Hematopoietic multipotent progenitor cell (in vitro differentiated cells): ENCODE measurements at regions not wholly inside any gene's neighbourhood (a gene's known extent, or its start where the extent isn't known, plus 50 kb on each side); places are given as distances from the start of the nearest gene placed in this dataset.

Experiments used
- DNase-seq, 3 donors: peaks; one replicate each; pipeline ENCODE4 v3.0.0-alpha.2; 2011 to 2015; ENCODE audit warnings: low read depth in 2 of 3, low spot score in 2 of 3

DNA sequence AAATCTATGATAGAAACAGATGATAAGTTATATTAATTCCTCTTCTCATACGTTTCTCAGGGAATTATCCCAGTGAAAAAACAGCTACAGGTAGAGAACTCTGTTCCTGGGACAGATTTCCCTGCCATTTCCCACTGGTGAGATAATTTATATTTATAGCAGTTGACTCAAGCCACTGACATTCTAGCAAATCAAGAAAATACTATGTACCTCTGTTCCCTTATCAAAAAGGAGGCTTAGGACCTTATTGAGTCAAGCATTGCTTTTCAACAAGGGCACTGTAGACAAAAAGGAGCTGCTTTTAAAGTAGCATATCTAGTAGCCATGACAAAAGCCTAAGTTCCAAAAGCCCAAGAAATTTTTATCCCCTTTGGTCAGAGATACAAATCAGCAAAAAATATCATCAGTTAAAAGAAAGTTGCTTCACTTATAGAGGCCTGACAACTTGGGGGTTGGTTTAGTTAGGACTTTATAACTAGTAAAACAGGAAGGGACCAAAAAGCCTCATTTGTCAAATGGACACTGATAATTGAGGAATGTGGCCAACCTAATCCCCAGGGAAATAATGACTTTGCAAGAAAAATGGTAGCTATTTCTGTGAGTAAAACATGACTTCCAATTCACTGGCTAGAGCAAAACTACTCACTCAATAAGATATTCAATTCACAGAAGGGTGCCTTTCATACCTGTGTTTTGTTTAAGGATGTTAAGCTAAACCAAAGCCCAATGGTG, 652.5 kb downstream of the SLITRK1 start:
- DNase-seq, result no peak

DNA sequence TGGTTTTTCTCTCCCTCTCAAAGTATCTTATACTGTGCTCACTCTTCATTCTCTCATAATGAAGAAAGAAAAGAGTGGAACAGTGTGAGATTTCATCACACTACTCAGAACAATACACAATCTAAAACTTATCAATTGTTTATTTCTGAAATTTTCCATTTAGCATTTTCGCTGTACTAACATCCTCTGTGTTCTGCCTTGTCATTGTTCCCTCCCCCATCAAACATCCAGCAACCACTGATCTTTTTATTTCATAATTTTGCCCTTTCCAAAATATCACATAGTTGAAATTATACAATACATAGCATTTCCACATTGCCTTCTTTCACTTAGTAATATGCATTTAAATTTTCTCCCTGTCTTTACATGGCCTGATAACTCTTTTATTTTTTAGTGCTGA, 658.7 kb downstream of the SLITRK1 start:
- no peak for DNase-seq

DNA sequence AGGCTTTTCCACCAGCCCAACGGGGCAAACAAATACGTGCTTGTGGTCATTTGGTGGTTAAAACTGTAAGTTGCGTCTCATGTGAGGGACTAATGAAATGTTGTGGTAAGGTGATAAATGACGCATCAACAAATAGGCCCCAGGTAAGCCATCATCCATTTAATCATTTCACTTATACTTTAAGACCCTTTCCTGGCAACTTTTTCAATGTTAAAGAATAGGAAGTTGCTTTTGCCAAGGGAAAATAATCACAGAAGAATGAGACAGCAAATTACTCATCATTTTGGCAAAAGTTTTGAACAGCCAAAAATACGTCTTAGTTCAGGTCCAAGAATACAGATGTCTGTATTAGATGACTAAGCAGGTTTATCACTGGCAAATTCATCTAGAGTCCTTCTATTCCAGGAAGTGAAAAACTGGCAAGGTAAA, 660.4 kb downstream of the SLITRK1 start:
- DNase-seq, result peak in 2 of 3 donors; percentile 5 to 54

DNA sequence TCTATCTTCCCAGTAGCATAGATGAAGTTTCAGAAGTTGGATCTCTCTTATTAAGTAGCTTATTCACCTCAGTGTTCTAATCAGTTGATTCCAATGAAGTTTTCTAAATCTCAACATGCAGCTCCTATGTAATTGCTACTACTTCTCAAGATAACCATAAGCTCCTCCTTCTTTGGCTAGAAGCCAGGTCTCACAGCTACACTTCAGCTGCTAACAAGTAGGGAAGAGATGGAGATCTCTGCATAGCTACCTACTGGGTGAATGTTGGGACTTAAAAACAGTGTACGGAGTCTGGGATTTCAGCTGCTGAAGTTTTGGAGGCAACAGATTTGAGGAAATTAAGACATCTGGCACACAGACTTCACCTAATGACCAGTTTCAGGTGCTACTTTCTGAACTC, 661.0 kb downstream of the SLITRK1 start:
- DNase-seq, result peak in 2 of 3 donors; percentile 2 to 21

DNA sequence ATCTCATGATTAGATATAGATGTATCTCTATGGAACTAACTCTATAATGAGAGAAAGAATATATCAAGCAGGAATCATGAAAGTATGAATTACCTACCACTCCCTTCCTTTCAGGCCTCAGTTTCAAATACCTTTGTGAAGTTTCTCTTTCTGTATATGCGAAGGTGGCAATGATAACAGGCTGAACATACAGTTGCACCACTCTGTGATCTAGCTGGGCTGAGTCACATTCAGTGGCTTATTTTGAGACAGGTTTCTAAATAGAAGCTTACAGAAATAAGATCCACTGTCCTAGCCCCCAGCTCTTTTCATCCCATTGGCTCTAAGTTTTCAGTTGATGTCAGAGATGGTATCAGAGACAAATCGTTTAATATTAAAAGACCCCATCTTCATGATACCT, 662.0 kb downstream of the SLITRK1 start:
- DNase-seq, result no peak

DNA sequence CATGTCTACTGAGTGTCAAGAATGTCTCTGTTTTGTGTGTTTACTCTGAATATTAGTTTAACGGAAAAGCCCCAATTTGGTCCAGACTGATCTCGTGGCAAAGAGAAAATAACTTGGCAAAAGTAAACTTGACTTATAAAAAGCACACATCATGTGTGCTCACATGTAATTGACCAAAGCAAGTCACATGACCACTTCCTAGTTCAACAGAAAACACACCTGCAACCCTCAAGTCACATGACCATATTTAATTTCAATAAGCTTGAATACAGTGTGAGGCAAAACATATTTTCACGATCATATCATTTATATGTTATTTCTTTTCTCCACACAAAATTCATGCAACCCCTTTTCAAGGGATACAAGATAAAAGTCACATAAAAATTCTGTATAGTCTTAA, 662.4 kb downstream of the SLITRK1 start:
- DNase-seq, result no peak

DNA sequence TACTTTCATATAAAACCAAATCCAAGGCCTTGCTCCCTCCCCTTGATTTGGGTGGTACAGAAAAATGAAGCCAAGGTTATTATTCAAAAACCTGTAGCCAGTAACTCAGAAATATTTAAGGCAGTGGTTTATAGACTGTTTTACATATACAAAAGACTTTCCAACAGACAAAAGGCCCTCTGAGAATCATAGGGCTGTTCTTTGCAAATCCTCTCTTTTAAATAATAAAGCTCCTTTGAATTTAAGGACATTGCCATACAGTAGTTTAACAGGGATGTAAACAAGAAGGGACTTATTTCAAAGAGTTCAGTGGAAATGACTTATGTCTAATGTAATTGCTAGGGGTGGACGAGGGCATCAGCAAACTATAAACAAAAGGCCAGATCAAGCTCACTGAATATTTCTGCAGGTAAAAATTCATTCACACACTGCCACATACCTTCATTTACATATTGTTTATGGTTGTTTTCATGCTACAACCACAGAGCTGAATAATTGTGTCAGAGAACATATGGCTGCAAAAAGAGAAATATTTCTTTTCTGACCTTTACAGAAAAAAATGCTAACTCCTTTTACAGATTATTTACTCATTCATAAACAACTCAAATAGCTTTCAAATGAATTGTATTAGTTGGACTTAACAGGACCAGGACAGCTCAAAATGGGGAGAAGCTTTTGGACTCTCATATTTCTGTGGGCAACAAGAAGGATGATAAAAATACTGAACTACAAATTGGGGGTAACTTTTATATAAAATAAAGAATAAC, 665.6 kb downstream of the SLITRK1 start:
- no peak for DNase-seq

DNA sequence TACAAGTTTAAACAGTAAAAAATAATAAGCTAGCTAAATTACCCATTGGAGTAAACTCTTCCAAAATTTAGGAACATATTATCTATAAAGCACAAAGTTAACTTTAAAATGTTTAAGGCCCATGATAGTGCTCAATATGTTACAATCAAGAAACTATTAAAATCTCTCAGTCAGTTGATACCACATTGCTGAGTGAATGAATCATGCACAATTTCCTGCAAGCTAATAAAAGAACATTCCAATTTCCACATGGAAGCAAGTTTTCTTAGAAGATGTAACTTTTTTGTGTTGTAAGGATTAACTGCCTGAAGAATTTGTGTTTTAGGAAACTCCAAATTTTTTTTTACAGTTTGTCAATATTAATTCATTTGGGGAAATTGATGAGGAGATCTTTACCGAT, 666.6 kb downstream of the SLITRK1 start:
- no peak for DNase-seq

DNA sequence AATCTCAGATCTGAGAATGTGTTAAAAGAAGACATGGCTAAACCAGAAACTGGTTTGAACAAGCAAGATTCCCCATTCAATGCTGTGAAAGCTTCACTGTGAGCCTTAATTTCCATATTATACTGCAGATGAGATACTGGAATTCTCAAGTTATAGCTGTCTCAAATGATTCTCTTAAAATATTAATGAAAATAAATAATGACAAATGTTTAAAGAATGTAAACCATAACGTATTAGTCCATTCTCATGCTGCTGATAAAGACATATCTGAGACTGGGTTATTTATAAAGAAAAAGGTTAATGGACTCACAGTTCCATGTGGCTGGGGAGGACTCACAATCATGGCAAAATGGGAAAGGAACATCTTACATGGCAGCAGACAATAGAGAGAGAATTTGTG, 667.8 kb downstream of the SLITRK1 start:
- no peak for DNase-seq

DNA sequence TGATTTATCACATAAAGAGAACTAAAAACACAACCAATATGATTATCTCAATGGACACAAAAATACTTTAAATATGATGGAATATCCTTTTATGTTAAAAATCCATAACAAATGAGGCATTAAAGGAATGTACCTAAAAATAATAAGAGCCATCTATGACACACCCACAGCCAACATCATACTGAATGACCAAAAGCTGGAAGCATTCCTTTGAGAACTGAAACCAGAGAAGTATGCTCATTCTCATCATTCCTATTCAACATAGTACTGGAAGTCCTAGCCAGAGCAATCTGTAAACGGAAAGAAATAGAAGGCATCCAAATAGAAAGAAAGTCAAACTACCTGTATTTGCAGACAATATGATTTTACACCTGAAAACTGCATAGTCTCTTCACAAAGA, 671.0 kb downstream of the SLITRK1 start:
- no peak for DNase-seq

DNA sequence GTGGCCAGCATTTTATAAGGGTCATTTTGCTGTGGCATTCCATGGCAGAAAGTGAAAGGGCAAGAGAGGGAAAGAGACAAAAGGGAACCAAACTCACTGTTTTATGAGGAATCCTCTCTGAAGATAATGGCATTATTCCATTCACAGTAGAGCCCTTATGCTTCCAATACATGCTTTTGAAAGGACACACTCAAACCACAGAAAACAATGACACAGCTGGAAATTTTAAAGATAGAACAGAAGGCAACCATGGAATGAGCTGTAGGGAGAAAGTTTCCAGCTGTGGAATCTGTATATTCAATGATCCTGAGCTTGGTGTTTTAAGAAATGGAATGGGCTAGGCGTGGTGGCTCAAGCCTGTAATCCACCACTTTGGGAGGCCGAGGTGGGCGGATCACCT, 677.4 kb downstream of the SLITRK1 start:
- DNase-seq, result no peak

DNA sequence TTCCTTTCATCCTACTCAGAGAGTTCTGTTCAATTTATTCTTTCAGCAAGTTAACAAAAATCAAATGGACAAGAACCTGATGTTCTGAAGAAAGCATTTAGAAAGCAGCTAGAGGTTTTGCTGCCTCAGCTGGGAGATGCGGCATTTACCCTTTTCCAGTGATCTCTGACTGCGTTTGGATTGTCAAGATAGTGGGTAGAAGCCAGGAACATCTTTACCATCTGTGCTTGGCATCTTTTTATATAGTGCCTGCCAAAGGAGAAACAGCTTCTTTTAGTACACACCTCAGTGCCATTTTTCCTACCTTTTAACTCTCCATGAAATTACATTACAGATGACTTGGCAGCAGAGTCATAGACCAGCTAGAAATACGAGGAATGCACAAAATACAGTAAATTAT, 680.8 kb downstream of the SLITRK1 start:
- no peak for DNase-seq

DNA sequence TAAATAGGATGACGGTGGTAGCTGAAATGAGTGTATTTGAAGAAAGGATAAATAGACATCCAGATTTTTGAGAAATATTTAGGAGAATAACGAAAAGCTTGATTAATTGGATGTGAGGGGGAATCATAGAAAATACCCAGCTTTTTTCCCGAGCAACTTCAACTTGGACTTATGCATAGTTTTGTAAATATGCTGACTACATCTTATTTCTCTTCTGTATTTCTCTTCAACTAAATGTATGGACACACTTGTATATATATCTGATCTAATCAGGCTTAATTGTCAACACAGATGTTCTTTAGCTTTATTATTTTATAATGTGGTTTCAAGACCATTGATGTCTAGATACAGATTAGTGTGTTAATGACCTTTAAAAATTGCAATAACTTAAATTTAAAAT, 685.0 kb downstream of the SLITRK1 start:
- no peak for DNase-seq

DNA sequence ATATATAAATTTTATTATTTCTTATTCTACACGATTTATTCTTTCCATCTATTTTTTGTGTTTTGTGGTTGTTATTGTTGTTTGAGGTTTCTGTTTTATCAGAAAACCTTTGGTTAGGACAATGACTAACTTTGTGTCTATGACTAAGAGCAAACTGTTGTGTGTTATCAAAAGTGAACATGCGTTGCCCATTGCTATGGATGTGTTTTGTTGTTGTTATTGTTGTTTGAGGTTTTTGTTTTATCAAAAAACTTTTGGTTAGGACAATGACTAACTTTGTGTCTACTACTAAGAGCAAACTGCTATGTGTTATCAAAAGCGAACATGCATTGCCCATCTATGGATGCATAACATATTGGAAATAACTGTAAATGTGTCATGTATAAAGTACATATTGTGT, 692.3 kb downstream of the SLITRK1 start:
- no peak for DNase-seq

DNA sequence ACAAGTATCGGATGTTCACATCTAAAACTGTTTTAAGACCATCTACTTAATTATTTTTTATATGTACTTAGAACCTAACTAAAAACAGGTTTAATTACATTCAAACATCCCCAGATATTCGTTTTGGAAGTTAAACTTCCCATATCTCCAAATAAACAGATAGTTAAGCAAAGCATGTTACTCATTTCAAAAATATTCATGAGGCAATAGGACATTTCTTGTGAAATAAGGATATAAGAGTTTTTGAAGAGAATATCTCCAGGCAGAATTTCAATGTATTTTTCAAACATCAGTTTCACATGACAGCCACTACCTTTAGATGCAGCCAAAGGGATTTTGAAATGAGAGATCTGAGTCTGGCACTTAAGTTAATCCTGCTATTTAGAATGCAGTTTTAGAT, 697.5 kb downstream of the SLITRK1 start:
- no peak for DNase-seq

DNA sequence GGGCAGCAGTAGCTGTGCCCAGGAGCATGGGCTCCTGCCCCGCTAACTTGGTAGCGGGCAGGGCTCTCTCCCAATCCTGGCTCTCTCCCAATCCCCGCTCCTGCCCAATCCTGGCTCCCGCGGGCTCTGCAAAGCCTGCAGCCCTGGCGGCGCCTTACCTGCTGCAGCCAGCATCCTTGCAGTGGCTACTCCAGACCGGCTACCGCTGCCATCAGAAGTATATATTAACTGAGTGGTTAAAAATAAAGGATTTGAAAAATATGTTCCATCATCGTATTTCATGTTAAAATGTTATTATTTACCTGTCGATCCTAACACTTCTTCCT, 698.2 kb downstream of the SLITRK1 start:
- DNase-seq, result no peak

DNA sequence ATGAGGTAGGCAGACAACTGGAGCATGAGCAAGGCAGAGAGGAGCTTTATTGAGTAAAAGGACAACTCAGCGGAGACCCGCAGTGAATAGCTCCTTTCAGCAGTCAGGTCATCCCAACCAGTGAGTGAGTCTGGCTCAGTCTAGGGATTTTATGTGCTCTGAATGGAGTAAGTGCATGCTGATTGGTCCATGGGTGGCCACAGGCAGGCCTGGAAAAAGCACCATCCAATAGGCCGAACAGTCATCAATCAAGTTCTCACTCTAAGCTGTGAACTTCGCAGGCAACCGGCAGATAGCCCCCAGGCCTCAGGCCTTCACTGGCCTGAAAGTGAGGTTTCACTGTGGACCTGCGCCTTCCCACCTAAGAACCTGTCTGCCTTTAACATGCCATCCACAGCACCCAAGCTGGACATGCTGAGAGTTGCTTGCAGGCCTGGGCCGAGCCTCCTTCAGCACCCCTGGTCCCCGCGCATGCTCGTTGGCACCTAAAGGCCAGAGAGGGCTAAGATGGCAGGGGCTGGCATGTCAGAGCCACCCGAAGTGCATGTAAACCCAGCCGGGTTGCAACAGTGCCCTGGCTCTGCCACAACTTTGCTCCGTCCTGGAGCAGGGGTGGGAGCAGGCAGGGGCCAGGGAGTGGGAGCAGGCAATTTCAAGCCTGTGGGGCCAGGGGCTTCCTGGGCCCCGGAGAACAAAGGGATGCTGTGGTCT, 698.7 kb downstream of the SLITRK1 start:
- no peak for DNase-seq

DNA sequence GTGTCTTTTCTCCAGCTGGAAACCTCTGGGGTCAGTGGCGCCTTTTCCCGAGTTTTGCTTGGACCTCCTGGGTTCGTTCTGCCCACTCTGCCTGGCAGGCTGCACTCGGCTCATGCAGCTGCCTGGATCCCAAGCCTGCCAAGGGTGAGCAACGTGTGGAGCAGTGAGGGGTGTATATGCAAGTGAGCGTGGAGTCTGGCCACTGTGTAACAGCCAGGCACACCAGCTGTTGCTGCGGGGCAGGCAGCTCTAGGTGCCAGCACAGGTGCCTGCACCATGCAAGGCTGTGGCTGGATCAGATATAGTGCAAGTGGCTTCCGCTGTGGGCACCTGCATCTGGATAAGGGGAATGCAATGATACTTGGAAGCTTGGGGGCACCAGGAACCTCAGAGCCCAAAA, 699.4 kb downstream of the SLITRK1 start:
- no peak for DNase-seq

DNA sequence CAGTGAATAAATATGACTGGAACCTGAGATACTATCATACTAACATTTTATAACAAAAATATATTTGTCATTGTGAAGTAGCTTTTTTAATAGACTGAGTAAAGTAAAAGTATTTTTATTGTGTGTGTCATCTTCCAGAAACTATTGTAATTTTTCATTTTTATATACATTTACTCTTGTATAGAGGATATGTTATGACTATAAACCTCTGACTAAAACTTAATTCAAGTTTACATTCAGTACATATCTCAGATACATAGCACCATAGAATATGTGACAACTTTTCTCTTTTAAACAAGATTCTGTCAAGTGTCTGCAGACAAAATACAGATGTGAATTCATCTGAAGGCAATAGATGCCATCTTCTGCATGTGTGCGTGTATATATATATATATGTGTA, 704.3 kb downstream of the SLITRK1 start:
- no peak for DNase-seq

DNA sequence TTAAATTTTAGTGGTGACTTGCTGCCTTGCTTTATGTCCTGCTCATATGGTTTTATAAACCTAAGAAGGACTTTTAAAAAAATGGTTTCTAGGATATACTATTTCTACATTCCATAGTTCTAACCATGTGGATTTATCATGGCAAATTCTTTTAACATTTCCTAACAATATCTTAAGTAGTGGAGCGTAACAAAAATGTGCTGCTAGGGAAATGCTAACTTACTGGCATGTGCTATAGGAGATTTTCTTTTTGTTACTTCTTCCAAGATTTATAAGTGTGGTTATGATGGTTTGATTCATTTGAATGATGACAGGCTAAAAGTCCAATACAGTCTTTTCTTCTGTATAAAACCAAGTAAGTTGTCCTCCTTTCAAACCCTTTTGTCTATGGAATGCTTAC, 713.7 kb downstream of the SLITRK1 start:
- DNase-seq, result no peak

DNA sequence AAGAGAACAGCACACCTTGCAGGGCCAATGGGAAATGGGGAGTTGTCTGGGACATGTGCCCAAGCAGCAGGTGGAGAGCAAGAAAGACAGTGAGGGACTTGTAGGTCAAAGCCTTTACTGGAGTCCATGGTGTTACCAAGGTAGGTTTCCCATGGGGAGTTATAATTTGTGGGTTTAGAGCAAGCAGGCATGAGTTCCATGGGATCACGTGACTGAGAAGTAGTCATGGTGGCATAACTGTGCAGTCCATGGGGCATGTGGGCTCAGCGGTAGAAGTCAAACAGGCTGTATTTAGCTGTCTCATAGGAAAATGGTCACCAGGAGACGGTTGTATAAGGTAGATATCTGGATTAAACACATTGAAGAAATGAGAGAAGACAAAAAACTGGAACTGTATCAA, 715.1 kb downstream of the SLITRK1 start:
- no peak for DNase-seq

DNA sequence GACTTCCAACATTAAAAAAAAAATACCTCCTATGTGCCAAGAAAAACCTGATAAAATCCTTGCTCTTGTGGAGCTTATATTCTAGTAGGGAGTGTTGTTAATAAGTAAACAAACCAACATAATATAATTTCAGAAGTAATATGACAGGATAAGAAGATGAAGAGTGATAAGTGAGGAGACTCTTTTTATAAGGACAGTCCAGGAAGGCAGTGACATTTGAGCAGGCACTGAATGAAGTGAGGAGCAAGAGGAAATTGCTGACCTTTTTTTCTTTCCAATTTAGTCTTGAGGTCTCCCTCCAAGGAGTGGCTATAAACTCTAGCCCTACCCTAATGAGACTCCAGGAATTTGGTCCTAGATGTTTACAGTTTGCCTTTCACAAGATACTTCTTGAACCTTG, 715.7 kb downstream of the SLITRK1 start:
- no peak for DNase-seq
